Activated naive CD4-positive, alpha-beta T cell treated with anti-CD3 and anti-CD28 coated beads for 36 hours (primary cell): ENCODE measurements at regions not wholly inside any gene's neighbourhood (a gene's known extent, or its start where the extent isn't known, plus 50 kb on each side); places are given as distances from the start of the nearest gene placed in this dataset.

Source experiments
- CTCF ChIA-PET: fragments of 350-600 bp; sonication (Branson Sonifier 250); formaldehyde crosslinking; loops from one replicate; lab custom pipeline; 2021; ENCODE audit warnings: antibody characterized with exemption; lab: Charles Lee
- DNase-seq: peaks from one replicate; pipeline ENCODE4 v3.0.0-alpha.2; 2020
- H3K27ac Mint-ChIP-seq: one replicate; pipeline ENCODE4 v1.8.0; 2021; ENCODE audit warnings: mild to moderate bottlenecking, mixed read lengths
- H3K27me3 Mint-ChIP-seq: one replicate; pipeline ENCODE4 v1.8.0; 2021; ENCODE audit warnings: low read depth, mixed read lengths
- H3K36me3 Mint-ChIP-seq: one replicate; pipeline ENCODE4 v1.8.0; 2021; ENCODE audit warnings: low read depth, mixed read lengths
- H3K4me1 Mint-ChIP-seq: one replicate; pipeline ENCODE4 v1.8.0; 2021; ENCODE audit warnings: low read depth, mixed read lengths
- H3K4me3 Mint-ChIP-seq: one replicate; pipeline ENCODE4 v1.8.0; 2021; ENCODE audit warnings: mild to moderate bottlenecking, moderate library complexity, mixed read lengths
- H3K9me3 Mint-ChIP-seq: one replicate; pipeline ENCODE4 v1.8.0; 2021; ENCODE audit warnings: mixed read lengths
- intact Hi-C: fragments of 100-400 bp; cut with micrococcal nuclease; formaldehyde crosslinking; loops from one replicate; pipeline ENCODE4 v1.15.1; 2023

GRCh38 chr7:84393786-84394185, 199.2 kb upstream of the SEMA3A start:
- Mint-ChIP-seq H3K4me3 (no peak overlapping the region), H3K4me1 (no peaks in the 10 kb centered on the region), H3K27ac (no peak overlapping the region), H3K27me3 (peaks cover 7% of the 10 kb centered on the region), H3K36me3 (no peaks in the 10 kb centered on the region), H3K9me3 (no peaks in the 10 kb centered on the region)
- CTCF ChIA-PET, result no interaction called here
- no peak for DNase-seq
- intact Hi-C loops, result no loop called here

- H3K27ac Mint-ChIP-seq, result no peak overlapping the region
- no peaks in the 10 kb centered on the region for H3K9me3 Mint-ChIP-seq
- CTCF ChIA-PET, result no interaction called here
- no peaks in the 10 kb centered on the region for H3K4me1 Mint-ChIP-seq
- no peak for DNase-seq
- no peak overlapping the region for H3K4me3 Mint-ChIP-seq
- no peaks in the 10 kb centered on the region for H3K36me3 Mint-ChIP-seq
- intact Hi-C loops, result no loop called here
- H3K27me3 Mint-ChIP-seq, result peaks cover 7% of the 10 kb centered on the region
Observed at GRCh38 chr7:84390845-84391244, 196.3 kb upstream of the SEMA3A start.

GRCh38 chr7:84389242-84389641, 194.7 kb upstream of the SEMA3A start:
- Mint-ChIP-seq H3K9me3 (no peaks in the 10 kb centered on the region), H3K4me1 (no peaks in the 10 kb centered on the region), H3K36me3 (no peaks in the 10 kb centered on the region), H3K4me3 (no peak overlapping the region), H3K27me3 (peaks cover 4% of the 10 kb centered on the region), H3K27ac (no peak overlapping the region)
- intact Hi-C loops, result no loop called here
- DNase-seq, result no peak
- CTCF ChIA-PET, result no interaction called here

- DNase-seq, result no peak
- Mint-ChIP-seq H3K27me3 (peaks cover 4% of the 10 kb centered on the region), H3K4me1 (no peaks in the 10 kb centered on the region), H3K36me3 (no peaks in the 10 kb centered on the region), H3K4me3 (no peak overlapping the region), H3K9me3 (no peaks in the 10 kb centered on the region), H3K27ac (no peak overlapping the region)
- CTCF ChIA-PET, result no interaction called here
- intact Hi-C loops, result no loop called here
Observed at GRCh38 chr7:84387595-84387994, 193.0 kb upstream of the SEMA3A start.

GRCh38 chr7:84384417-84384816, 189.8 kb upstream of the SEMA3A start:
- H3K4me3 Mint-ChIP-seq, result no peak overlapping the region

GRCh38 chr7:84379446-84379845, 184.9 kb upstream of the SEMA3A start:
- CTCF ChIA-PET, result no interaction called here
- no peak overlapping the region for H3K27ac Mint-ChIP-seq
- DNase-seq, result no peak
- intact Hi-C loops, result no loop called here
- no peaks in the 10 kb centered on the region for H3K4me1 Mint-ChIP-seq
- H3K36me3 Mint-ChIP-seq, result no peaks in the 10 kb centered on the region
- peaks cover 2% of the 10 kb centered on the region for H3K27me3 Mint-ChIP-seq
- H3K9me3 Mint-ChIP-seq, result no peaks in the 10 kb centered on the region
- H3K4me3 Mint-ChIP-seq, result no peak overlapping the region

More at GRCh38 chr7:84384417-84384816, 189.8 kb upstream of the SEMA3A start:
- Mint-ChIP-seq H3K9me3 (no peaks in the 10 kb centered on the region), H3K27ac (no peak overlapping the region), H3K36me3 (no peaks in the 10 kb centered on the region), H3K27me3 (no peaks in the 10 kb centered on the region), H3K4me1 (no peaks in the 10 kb centered on the region)
- CTCF ChIA-PET, result no interaction called here
- no peak for DNase-seq
- intact Hi-C loops, result no loop called here

- Mint-ChIP-seq H3K27me3 (no peaks in the 10 kb centered on the region), H3K27ac (no peak overlapping the region), H3K9me3 (no peaks in the 10 kb centered on the region), H3K36me3 (no peaks in the 10 kb centered on the region), H3K4me1 (no peaks in the 10 kb centered on the region), H3K4me3 (no peak overlapping the region)
- intact Hi-C loops, result no loop called here
- DNase-seq, result no peak
- CTCF ChIA-PET, result no interaction called here
Observed at GRCh38 chr7:84372712-84373111, 178.1 kb upstream of the SEMA3A start.

- H3K27ac Mint-ChIP-seq, result no peak overlapping the region
- H3K4me3 Mint-ChIP-seq, result no peak overlapping the region
- no peak for DNase-seq
- H3K9me3 Mint-ChIP-seq, result no peaks in the 10 kb centered on the region
- H3K4me1 Mint-ChIP-seq, result no peaks in the 10 kb centered on the region
- intact Hi-C loops, result no loop called here
- H3K36me3 Mint-ChIP-seq, result no peaks in the 10 kb centered on the region
- no peaks in the 10 kb centered on the region for H3K27me3 Mint-ChIP-seq
- CTCF ChIA-PET, result no interaction called here
Observed at GRCh38 chr7:84372155-84372621, 177.6 kb upstream of the SEMA3A start.

GRCh38 chr7:84370114-84370513, 175.5 kb upstream of the SEMA3A start:
- Mint-ChIP-seq H3K4me1 (no peaks in the 10 kb centered on the region), H3K9me3 (no peaks in the 10 kb centered on the region), H3K4me3 (no peak overlapping the region), H3K36me3 (no peaks in the 10 kb centered on the region), H3K27me3 (no peaks in the 10 kb centered on the region), H3K27ac (no peak overlapping the region)
- intact Hi-C loops, result no loop called here
- CTCF ChIA-PET, result no interaction called here
- DNase-seq, result no peak

GRCh38 chr7:84368122-84368521, 173.5 kb upstream of the SEMA3A start:
- no peaks in the 10 kb centered on the region for H3K36me3 Mint-ChIP-seq
- no peak overlapping the region for H3K27ac Mint-ChIP-seq
- DNase-seq, result no peak
- CTCF ChIA-PET, result no interaction called here
- intact Hi-C loops, result no loop called here
- no peaks in the 10 kb centered on the region for H3K4me1 Mint-ChIP-seq
- no peak overlapping the region for H3K4me3 Mint-ChIP-seq
- no peaks in the 10 kb centered on the region for H3K27me3 Mint-ChIP-seq
- H3K9me3 Mint-ChIP-seq, result no peaks in the 10 kb centered on the region

GRCh38 chr7:84364708-84365107, 170.1 kb upstream of the SEMA3A start:
- H3K36me3 Mint-ChIP-seq, result no peaks in the 10 kb centered on the region
- no peaks in the 10 kb centered on the region for H3K9me3 Mint-ChIP-seq
- CTCF ChIA-PET, result no interaction called here
- no peak overlapping the region for H3K4me3 Mint-ChIP-seq
- intact Hi-C loops, result no loop called here
- H3K4me1 Mint-ChIP-seq, result no peaks in the 10 kb centered on the region
- no peak overlapping the region for H3K27ac Mint-ChIP-seq
- H3K27me3 Mint-ChIP-seq, result peaks cover 5% of the 10 kb centered on the region
- no peak for DNase-seq

GRCh38 chr7:84363741-84364140, 169.2 kb upstream of the SEMA3A start:
- intact Hi-C loops, result no loop called here
- no peak for DNase-seq
- Mint-ChIP-seq H3K27ac (no peak overlapping the region), H3K27me3 (peaks cover 5% of the 10 kb centered on the region), H3K36me3 (no peaks in the 10 kb centered on the region), H3K4me1 (no peaks in the 10 kb centered on the region), H3K9me3 (no peaks in the 10 kb centered on the region), H3K4me3 (no peak overlapping the region)
- CTCF ChIA-PET, result no interaction called here

GRCh38 chr7:84362828-84363227, 168.2 kb upstream of the SEMA3A start:
- peaks cover 5% of the 10 kb centered on the region for H3K27me3 Mint-ChIP-seq
- intact Hi-C loops, result no loop called here
- H3K9me3 Mint-ChIP-seq, result peaks cover 1% of the 10 kb centered on the region
- no peak for DNase-seq
- H3K4me1 Mint-ChIP-seq, result no peaks in the 10 kb centered on the region
- H3K36me3 Mint-ChIP-seq, result no peaks in the 10 kb centered on the region
- no peak overlapping the region for H3K4me3 Mint-ChIP-seq
- H3K27ac Mint-ChIP-seq, result no peak overlapping the region
- CTCF ChIA-PET, result no interaction called here

- peaks cover 3% of the 10 kb centered on the region for H3K9me3 Mint-ChIP-seq
- CTCF ChIA-PET, result no interaction called here
- intact Hi-C loops, result no loop called here
- H3K36me3 Mint-ChIP-seq, result no peaks in the 10 kb centered on the region
- peaks cover 5% of the 10 kb centered on the region for H3K27me3 Mint-ChIP-seq
- no peak overlapping the region for H3K4me3 Mint-ChIP-seq
- H3K4me1 Mint-ChIP-seq, result no peaks in the 10 kb centered on the region
- DNase-seq, result no peak
- no peak overlapping the region for H3K27ac Mint-ChIP-seq
Observed at GRCh38 chr7:84362360-84362759, 167.8 kb upstream of the SEMA3A start.
